LNCaP clone FGC (cell line): ENCODE measurements at regions not wholly inside any gene's neighbourhood (a gene's known extent, or its start where the extent isn't known, plus 50 kb on each side); places are given as distances from the start of the nearest gene placed in this dataset.
A peak's percentile ranks its signal among the peaks of the same experiment; 100 is the strongest.
"Not testable (repeated sequence)": the region's sequence is repeated elsewhere in the genome, so short reads cannot be mapped to it uniquely, and the experiment has no call there.

Experiments
- DNase-seq: peaks from one replicate; pipeline ENCODE4 v3.0.0-alpha.2; 2011; ENCODE audit warnings: low read depth
- H3K4me3 ChIP-seq: 2 replicates; pipeline ENCODE4 v1.5.1; 2011; ENCODE audit warnings: mild to moderate bottlenecking, low read depth, low read length, control low read depth
- CTCF ChIP-seq: IDR thresholded peaks from 2 replicates; pipeline ENCODE4 v1.5.1; 2012; ENCODE audit warnings: mild to moderate bottlenecking; ENCODE audit not compliant: control insufficient read depth, insufficient read depth; ENCODE audit errors: extremely low read depth

- no peak for TF ChIP-seq CTCF
- DNase-seq = no peak
- H3K4me3 ChIP-seq = no peak overlapping the region
Measured at GRCh38 chr10:52486840-52487611, 172.9 kb downstream of the DKK1 start.

- TF ChIP-seq CTCF = peak; percentile 50
- no peak for DNase-seq
- no peak overlapping the region for H3K4me3 ChIP-seq
Measured at GRCh38 chr10:52488606-52489485, 174.8 kb downstream of the DKK1 start.

- no peak overlapping the region for H3K4me3 ChIP-seq
- TF ChIP-seq CTCF = no peak
- DNase-seq = no peak
Measured at GRCh38 chr10:52491246-52491995, 177.3 kb downstream of the DKK1 start.

GRCh38 chr10:52499281-52499680 is 185.2 kb downstream of the DKK1 start:
- no peak overlapping the region for H3K4me3 ChIP-seq
- no peak for TF ChIP-seq CTCF
- DNase-seq = no peak

GRCh38 chr10:52500476-52500875 is 186.4 kb downstream of the DKK1 start:
- no peak overlapping the region for H3K4me3 ChIP-seq
- DNase-seq = no peak
- TF ChIP-seq CTCF = no peak

- no peak for TF ChIP-seq CTCF
- DNase-seq = no peak
- no peak overlapping the region for H3K4me3 ChIP-seq
Measured at GRCh38 chr10:52502237-52502636, 188.2 kb downstream of the DKK1 start.

GRCh38 chr10:52505341-52505740 is 191.3 kb downstream of the DKK1 start:
- H3K4me3 ChIP-seq, DNase-seq: not testable (repeated sequence)
